Fibroblast of lung (primary cell): ENCODE measurements at regions not wholly inside any gene's neighbourhood (a gene's known extent, or its start where the extent isn't known, plus 50 kb on each side); places are given as distances from the start of the nearest gene placed in this dataset.

Experiments used
- CTCF ChIP-seq, 2 donors: IDR thresholded peaks in 1 of 2; conservative IDR thresholded peaks in 1 of 2; 1 replicate in 1 of 2; 2 replicates in 1 of 2; pipeline ENCODE4 v1.5.1; 2011 to 2012; ENCODE audit warnings: low read length in 2 of 2, control low read depth in 1 of 2, inconsistent platforms in 1 of 2, low read depth in 1 of 2, mild to moderate bottlenecking in 1 of 2
- EZH2 ChIP-seq: IDR thresholded peaks from 2 replicates; pipeline ENCODE4 v1.5.1; 2012; ENCODE audit warnings: low read length, control low read depth, mild to moderate bottlenecking; ENCODE audit errors: missing control alignments

GRCh38 chr13:65585346-65585745 lies 1644.8 kb downstream of the PCDH9 start:
- TF ChIP-seq CTCF (conservative IDR thresholded peaks at IDR 0.05 in 1 of 2, IDR thresholded peaks at IDR 0.05 in 1 of 2; ENCODE audit: low read depth in 1 of 2, low read length in 2 of 2), result no peak
- TF ChIP-seq EZH2, result no peak
